ENCODE measurements at regions not wholly inside any gene's neighbourhood (a gene's known extent, or its start where the extent isn't known, plus 50 kb on each side); places are given as distances from the start of the nearest gene placed in this dataset.
"Not testable (repeated sequence)": the region's sequence is repeated elsewhere in the genome, so short reads cannot be mapped to it uniquely, and the experiment has no call there.

- no peak for DNase-seq (ENCODE audit: low spot score)
- in situ Hi-C loops (cut with MboI; ENCODE audit: low sequenced_read_pairs, unreplicated experiment): no loop called here
- TF ChIP-seq, protein P1, sequence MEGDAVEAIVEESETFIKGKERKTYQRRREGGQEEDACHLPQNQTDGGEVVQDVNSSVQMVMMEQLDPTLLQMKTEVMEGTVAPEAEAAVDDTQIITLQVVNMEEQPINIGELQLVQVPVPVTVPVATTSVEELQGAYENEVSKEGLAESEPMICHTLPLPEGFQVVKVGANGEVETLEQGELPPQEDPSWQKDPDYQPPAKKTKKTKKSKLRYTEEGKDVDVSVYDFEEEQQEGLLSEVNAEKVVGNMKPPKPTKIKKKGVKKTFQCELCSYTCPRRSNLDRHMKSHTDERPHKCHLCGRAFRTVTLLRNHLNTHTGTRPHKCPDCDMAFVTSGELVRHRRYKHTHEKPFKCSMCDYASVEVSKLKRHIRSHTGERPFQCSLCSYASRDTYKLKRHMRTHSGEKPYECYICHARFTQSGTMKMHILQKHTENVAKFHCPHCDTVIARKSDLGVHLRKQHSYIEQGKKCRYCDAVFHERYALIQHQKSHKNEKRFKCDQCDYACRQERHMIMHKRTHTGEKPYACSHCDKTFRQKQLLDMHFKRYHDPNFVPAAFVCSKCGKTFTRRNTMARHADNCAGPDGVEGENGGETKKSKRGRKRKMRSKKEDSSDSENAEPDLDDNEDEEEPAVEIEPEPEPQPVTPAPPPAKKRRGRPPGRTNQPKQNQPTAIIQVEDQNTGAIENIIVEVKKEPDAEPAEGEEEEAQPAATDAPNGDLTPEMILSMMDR (IDR thresholded peaks at IDR 0.05; ENCODE audit: borderline replicate concordance, control extremely low read depth, extremely low read depth, insufficient read depth, missing control alignments): no peak
Measured at GRCh38 chr5:13108265-13108664, 836.2 kb downstream of the DNAH5 start.

GRCh38 chr5:13107537-13107936, 837.0 kb downstream of the DNAH5 start:
- in situ Hi-C loops (cut with MboI; ENCODE audit: low sequenced_read_pairs, unreplicated experiment): no loop called here
- TF ChIP-seq, protein P1 (IDR thresholded peaks at IDR 0.05; ENCODE audit: borderline replicate concordance, control extremely low read depth, extremely low read depth, insufficient read depth, missing control alignments): no peak
- no peak for DNase-seq (ENCODE audit: low spot score)

DNA sequence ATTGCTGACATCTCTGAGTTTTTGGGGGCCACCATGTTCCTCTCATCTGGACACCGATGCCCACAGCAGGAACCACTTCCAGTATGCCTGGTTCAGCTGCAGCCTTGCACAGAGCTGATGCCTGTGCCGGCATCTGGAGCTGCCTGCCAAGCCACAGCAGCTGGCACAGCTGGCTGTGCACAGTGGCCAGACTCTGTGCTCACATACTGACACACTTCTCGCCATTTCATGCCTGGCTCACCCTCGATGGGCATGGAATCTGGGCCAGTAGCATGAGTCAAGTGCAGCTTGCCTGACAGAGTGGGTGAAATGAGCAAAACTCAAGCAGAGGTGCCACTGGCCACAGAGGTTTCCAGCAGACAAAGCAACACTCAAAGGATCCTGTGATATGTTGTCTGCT, 863.4 kb downstream of the DNAH5 start:
- DNase-seq (ENCODE audit: low spot score): no peak
- TF ChIP-seq, protein P1 (IDR thresholded peaks at IDR 0.05; ENCODE audit: borderline replicate concordance, control extremely low read depth, extremely low read depth, insufficient read depth, missing control alignments): no peak
- in situ Hi-C loops (cut with MboI; ENCODE audit: low sequenced_read_pairs, unreplicated experiment): no loop called here

- not testable (repeated sequence) for DNase-seq (ENCODE audit: low spot score)
Measured at GRCh38 chr5:13072936-13073335, 871.6 kb downstream of the DNAH5 start.

DNA sequence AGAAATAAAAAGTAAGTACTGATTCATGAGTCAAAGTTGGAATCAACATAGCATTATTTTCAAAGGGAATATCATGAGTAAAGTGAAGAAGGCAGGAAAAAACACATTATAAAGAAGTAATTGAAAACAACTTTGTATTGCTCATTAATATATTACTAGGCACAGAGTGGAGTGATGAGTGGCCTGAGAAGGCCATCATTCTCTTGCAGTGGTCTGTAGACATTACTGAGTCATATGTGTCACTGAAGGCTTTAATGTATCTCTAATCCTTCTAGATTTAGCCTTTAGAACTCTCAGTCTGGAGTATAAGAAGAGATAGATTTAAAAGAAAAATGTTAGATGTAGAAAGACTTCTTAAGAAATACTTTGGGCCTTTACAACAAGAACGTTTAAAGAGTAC, 881.4 kb downstream of the DNAH5 start:
- TF ChIP-seq, protein P1 (IDR thresholded peaks at IDR 0.05; ENCODE audit: borderline replicate concordance, control extremely low read depth, extremely low read depth, insufficient read depth, missing control alignments): no peak
- no peak for DNase-seq (ENCODE audit: low spot score)
- in situ Hi-C loops (cut with MboI; ENCODE audit: low sequenced_read_pairs, unreplicated experiment): no loop called here

More at GRCh38 chr5:13072936-13073335, 871.6 kb downstream of the DNAH5 start:
- in situ Hi-C loops (cut with MboI; ENCODE audit: low sequenced_read_pairs, unreplicated experiment): not testable (repeated sequence)

DNA sequence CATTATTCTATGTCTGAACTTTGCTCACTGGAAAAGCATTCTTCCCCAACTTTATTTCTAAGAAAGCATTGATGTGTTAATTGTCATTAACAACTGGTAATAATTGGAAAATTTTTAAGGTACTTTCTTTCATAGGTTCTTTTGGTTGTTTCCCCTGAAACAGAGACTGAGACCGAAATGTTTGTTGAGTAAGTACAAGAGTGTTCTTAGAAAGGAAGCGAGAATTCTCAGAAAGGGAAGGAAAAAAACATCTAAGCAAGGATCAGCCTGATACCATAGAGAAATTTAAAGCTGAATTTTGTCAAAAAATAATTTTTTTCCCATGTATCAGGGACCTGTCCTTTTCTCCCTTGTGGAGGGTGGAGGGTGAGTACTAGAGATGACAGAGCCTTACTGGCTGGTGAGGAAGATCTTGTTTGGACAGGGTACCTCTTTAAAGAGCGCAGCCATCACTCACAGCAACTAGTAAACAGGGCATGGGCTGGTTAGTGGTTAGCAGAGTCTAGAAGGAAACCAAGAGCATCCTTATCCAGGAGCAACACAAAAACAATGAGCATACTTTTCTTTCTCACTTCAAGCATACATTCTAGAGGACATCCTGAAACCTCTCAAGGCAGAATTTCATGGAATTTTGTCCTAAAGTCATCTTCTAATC, 898.5 kb downstream of the DNAH5 start:
- TF ChIP-seq, protein P1 (IDR thresholded peaks at IDR 0.05; ENCODE audit: borderline replicate concordance, control extremely low read depth, extremely low read depth, insufficient read depth, missing control alignments): no peak
- no peak for DNase-seq (ENCODE audit: low spot score)
- in situ Hi-C loops (cut with MboI; ENCODE audit: low sequenced_read_pairs, unreplicated experiment): no loop called here

GRCh38 chr5:13034061-13034460, 910.4 kb downstream of the DNAH5 start:
- in situ Hi-C loops (cut with MboI; ENCODE audit: low sequenced_read_pairs, unreplicated experiment): no loop called here
- TF ChIP-seq, protein P1 (IDR thresholded peaks at IDR 0.05; ENCODE audit: borderline replicate concordance, control extremely low read depth, extremely low read depth, insufficient read depth, missing control alignments): no peak
- DNase-seq (ENCODE audit: low spot score): no peak

Data from GM13976 (cell line).